ENCODE measurements at regions not wholly inside any gene's neighbourhood (a gene's known extent, or its start where the extent isn't known, plus 50 kb on each side); places are given as distances from the start of the nearest gene placed in this dataset.

- DNase-seq (ENCODE audit: low read depth) = no peak
- no peak for TF ChIP-seq CTCF (IDR thresholded peaks at IDR 0.05; ENCODE audit: control insufficient read depth, insufficient read depth, low read depth, low read length, missing control alignments)
- no peak overlapping the region for H3K4me3 ChIP-seq (ENCODE audit: control insufficient read depth, low read depth, low read length)
Observed at GRCh38 chr5:135112008-135112725, 78.1 kb upstream of the PITX1 start.

GRCh38 chr5:135110785-135111596 lies 77.0 kb upstream of the PITX1 start:
- TF ChIP-seq CTCF (IDR thresholded peaks at IDR 0.05; ENCODE audit: control insufficient read depth, insufficient read depth, low read depth, low read length, missing control alignments) = no peak
- no peak overlapping the region for H3K4me3 ChIP-seq (ENCODE audit: control insufficient read depth, low read depth, low read length)
- DNase-seq (ENCODE audit: low read depth) = no peak

GRCh38 chr5:135108992-135109391 lies 75.0 kb upstream of the PITX1 start:
- TF ChIP-seq CTCF (IDR thresholded peaks at IDR 0.05; ENCODE audit: control insufficient read depth, insufficient read depth, low read depth, low read length, missing control alignments) = no peak

GRCh38 chr5:135108569-135108968 lies 74.5 kb upstream of the PITX1 start:
- TF ChIP-seq CTCF (IDR thresholded peaks at IDR 0.05; ENCODE audit: control insufficient read depth, insufficient read depth, low read depth, low read length, missing control alignments) = no peak
- no peak for DNase-seq (ENCODE audit: low read depth)
- no peak overlapping the region for H3K4me3 ChIP-seq (ENCODE audit: control insufficient read depth, low read depth, low read length)

More at GRCh38 chr5:135108992-135109391, 75.0 kb upstream of the PITX1 start:
- no peak overlapping the region for H3K4me3 ChIP-seq (ENCODE audit: control insufficient read depth, low read depth, low read length)
- no peak for DNase-seq (ENCODE audit: low read depth)

- TF ChIP-seq CTCF (IDR thresholded peaks at IDR 0.05; ENCODE audit: control insufficient read depth, insufficient read depth, low read depth, low read length, missing control alignments) = no peak
- no peak for DNase-seq (ENCODE audit: low read depth)
Observed at GRCh38 chr5:135107986-135108385, 74.0 kb upstream of the PITX1 start.

GRCh38 chr5:135106610-135107471 lies 72.8 kb upstream of the PITX1 start:
- no peak overlapping the region for H3K4me3 ChIP-seq (ENCODE audit: control insufficient read depth, low read depth, low read length)
- DNase-seq (ENCODE audit: low read depth) = no peak
- no peak for TF ChIP-seq CTCF (IDR thresholded peaks at IDR 0.05; ENCODE audit: control insufficient read depth, insufficient read depth, low read depth, low read length, missing control alignments)

More at GRCh38 chr5:135107986-135108385, 74.0 kb upstream of the PITX1 start:
- H3K4me3 ChIP-seq (ENCODE audit: control insufficient read depth, low read depth, low read length) = no peak overlapping the region
